Neuronal stem cell (in vitro differentiated cells): ENCODE measurements at regions not wholly inside any gene's neighbourhood (a gene's known extent, or its start where the extent isn't known, plus 50 kb on each side); places are given as distances from the start of the nearest gene placed in this dataset.

Experiments used
- DNase-seq: peaks from one replicate; pipeline ENCODE4 v3.0.0-alpha.2; 2013; ENCODE audit warnings: low spot score
- H2AFZ ChIP-seq: one replicate; pipeline ENCODE4 v1.6.1; 2013; ENCODE audit warnings: mild to moderate bottlenecking, low read length, inconsistent platforms
- H2AK5ac ChIP-seq: 2 replicates; pipeline ENCODE4 v1.6.1; 2013; ENCODE audit warnings: low read depth, mild to moderate bottlenecking, inconsistent platforms, low read length, moderate library complexity, mixed read lengths
- H2BK120ac ChIP-seq: 2 replicates; pipeline ENCODE4 v1.6.1; 2013; ENCODE audit warnings: low read depth, mild to moderate bottlenecking, inconsistent platforms, low read length, moderate library complexity, mixed read lengths
- H2BK12ac ChIP-seq: one replicate; pipeline ENCODE4 v1.6.1; 2013; ENCODE audit warnings: low read length, inconsistent platforms
- H2BK15ac ChIP-seq: 2 replicates; pipeline ENCODE4 v1.6.1; 2013; ENCODE audit warnings: mild to moderate bottlenecking, low read length, inconsistent platforms, mixed read lengths
- H2BK5ac ChIP-seq: one replicate; pipeline ENCODE4 v1.6.1; 2013; ENCODE audit warnings: inconsistent platforms, mild to moderate bottlenecking, low read length, moderate library complexity
- H3K14ac ChIP-seq: one replicate; pipeline ENCODE4 v1.6.1; 2013; ENCODE audit warnings: low read length, inconsistent platforms
- H3K18ac ChIP-seq: 2 replicates; pipeline ENCODE4 v1.6.1; 2013; ENCODE audit warnings: low read length, inconsistent platforms
- H3K23ac ChIP-seq: 2 replicates; pipeline ENCODE4 v1.6.1; 2013; ENCODE audit warnings: low read depth, mild to moderate bottlenecking, mixed read lengths, low read length, inconsistent platforms; ENCODE audit not compliant: poor library complexity
- H3K27ac ChIP-seq: replicated peaks from 3 replicates; pipeline ENCODE4 v1.5.1; 2013; ENCODE audit warnings: low read length, inconsistent platforms
- H3K27me3 ChIP-seq, 3 experiments: 2 replicates each; pipeline ENCODE4 v1.6.1; 2013; ENCODE audit warnings: low read length in 3 of 3, mild to moderate bottlenecking in 2 of 3, inconsistent platforms in 1 of 3, low read depth in 1 of 3, mixed read lengths in 1 of 3, moderate library complexity in 1 of 3; ENCODE audit not compliant: control insufficient read depth in 3 of 3, insufficient read depth in 3 of 3
- H3K36me3 ChIP-seq, 2 donors: replicated peaks in 1 of 2; 2 replicates each; pipeline ENCODE4 v1.6.1; 2013; ENCODE audit warnings: low read length in 2 of 2; ENCODE audit not compliant: control insufficient read depth in 2 of 2, insufficient read depth in 2 of 2
- H3K4ac ChIP-seq: 2 replicates; pipeline ENCODE4 v1.6.1; 2013; ENCODE audit warnings: inconsistent platforms, mild to moderate bottlenecking, low read length, moderate library complexity
- H3K4me1 ChIP-seq, 2 donors: 1 replicate in 1 of 2; 2 replicates in 1 of 2; pipeline ENCODE4 v1.6.1; 2013; ENCODE audit warnings: low read length in 2 of 2, low read depth in 1 of 2; ENCODE audit not compliant: control insufficient read depth in 2 of 2, insufficient read depth in 1 of 2
- H3K4me2 ChIP-seq: one replicate; pipeline ENCODE4 v1.6.1; 2013; ENCODE audit warnings: mild to moderate bottlenecking, low read length, inconsistent platforms; ENCODE audit not compliant: insufficient read depth, poor library complexity, severe bottlenecking
- H3K4me3 ChIP-seq, 2 donors: 2 replicates each; pipeline ENCODE4 v1.5.1; 2013; ENCODE audit warnings: low read length in 2 of 2, mild to moderate bottlenecking in 2 of 2, inconsistent platforms in 1 of 2, moderate library complexity in 1 of 2
- H3K79me1 ChIP-seq: one replicate; pipeline ENCODE4 v1.6.1; 2013; ENCODE audit warnings: low read depth, mild to moderate bottlenecking, inconsistent platforms, low read length, moderate library complexity
- H3K9ac ChIP-seq: one replicate; pipeline ENCODE4 v1.6.1; 2013; ENCODE audit warnings: mild to moderate bottlenecking, low read depth, low read length, inconsistent platforms; ENCODE audit not compliant: poor library complexity
- H3K9me3 ChIP-seq, 2 donors: replicated peaks in 1 of 2; 2 replicates each; pipeline versions ENCODE3 to v1.6.1; 2013; ENCODE audit warnings: low read length in 2 of 2, mild to moderate bottlenecking in 2 of 2, inconsistent platforms in 1 of 2, low read depth in 1 of 2, mixed read lengths in 1 of 2, moderate library complexity in 1 of 2; ENCODE audit not compliant: control insufficient read depth in 2 of 2, insufficient read depth in 1 of 2
- H4K8ac ChIP-seq: one replicate; pipeline ENCODE4 v1.6.1; 2013; ENCODE audit warnings: low read depth, mild to moderate bottlenecking, inconsistent platforms, low read length, moderate library complexity
- H4K91ac ChIP-seq: one replicate; pipeline ENCODE4 v1.6.1; 2013; ENCODE audit warnings: low read length, low read depth, mild to moderate bottlenecking, inconsistent platforms; ENCODE audit not compliant: poor library complexity
- WGBS, 2 donors: extraction: QIAGEN DNeasy Blood & Tissue Kit; methylation state at CpG; one replicate each; pipeline ENCODE4 v1.1.7; 2013; ENCODE audit warnings: missing lambda C conversion rate in 2 of 2, mixed read lengths in 1 of 2; ENCODE audit not compliant: insufficient read length in 2 of 2, insufficient replicate concordance in 1 of 2; ENCODE audit errors: extremely low coverage in 2 of 2; 5-methylcytosine and 5-hydroxymethylcytosine counted together

- WGBS, 2 donors: no CpG with 5 or more reads among the region's 4 CpGs
- H2BK15ac ChIP-seq: no peak overlapping the region
- DNase-seq: no peak
- H2BK12ac ChIP-seq: no peak overlapping the region
- no peak overlapping the region for H2AK5ac ChIP-seq
- no peak overlapping the region for H4K8ac ChIP-seq
- no peak overlapping the region for H3K14ac ChIP-seq
- no peak overlapping the region for H4K91ac ChIP-seq
- H3K4me1 ChIP-seq: no peaks in the 10 kb centered on the region
- peaks cover 0 to 18% (median 0%) of the 10 kb centered on the region in 3 experiments for H3K27me3 ChIP-seq
- no peak overlapping the region for H2BK5ac ChIP-seq
- no peak overlapping the region for H2AFZ ChIP-seq
- H3K4me2 ChIP-seq: no peak overlapping the region
- H3K36me3 ChIP-seq: no peaks in the 10 kb centered on the region
- no peak overlapping the region for H3K18ac ChIP-seq
- H3K23ac ChIP-seq: no peak overlapping the region
- H3K79me1 ChIP-seq: no peaks in the 10 kb centered on the region
- H3K9me3 ChIP-seq: peaks cover 0 to 2% of the 10 kb centered on the region in 2 donors
- no peak overlapping the region for H3K27ac ChIP-seq
- H3K4me3 ChIP-seq: peak overlapping the region in 1 of 2 donors; percentile 4
- no peak overlapping the region for H2BK120ac ChIP-seq
- H3K4ac ChIP-seq: no peak overlapping the region
- no peak overlapping the region for H3K9ac ChIP-seq
Observed at GRCh38 chr2:204203704-204204103, 267.1 kb downstream of the ICOS start.

GRCh38 chr2:204205082-204205481 is 268.5 kb downstream of the ICOS start:
- WGBS, 2 donors: no CpG with 5 or more reads among the region's 6 CpGs
- H2BK120ac ChIP-seq: no peak overlapping the region
- no peak for DNase-seq

GRCh38 chr2:204205538-204205937 is 269.0 kb downstream of the ICOS start:
- Histone ChIP-seq H3K4me3 (no peak overlapping the region), H3K79me1 (no peaks in the 10 kb centered on the region), H3K4me1 (no peaks in the 10 kb centered on the region), H3K23ac (no peak overlapping the region), H3K27ac (no peak overlapping the region), H3K4ac (no peak overlapping the region), H2BK120ac (no peak overlapping the region), H4K91ac (no peak overlapping the region), H3K14ac (no peak overlapping the region), H2BK12ac (no peak overlapping the region), H2AK5ac (no peak overlapping the region), H3K4me2 (no peak overlapping the region), H2BK15ac (no peak overlapping the region), H2BK5ac (no peak overlapping the region), H2AFZ (no peak overlapping the region), H3K9me3 (peaks cover 0 to 2% of the 10 kb centered on the region in 2 donors), H3K27me3 (peaks cover 0 to 18% (median 0%) of the 10 kb centered on the region in 3 experiments), H3K9ac (no peak overlapping the region), H3K36me3 (no peaks in the 10 kb centered on the region), H4K8ac (no peak overlapping the region), H3K18ac (no peak overlapping the region)
- WGBS, 2 donors: no CpG with 5 or more reads among the region's 7 CpGs
- no peak for DNase-seq

More at GRCh38 chr2:204205082-204205481, 268.5 kb downstream of the ICOS start:
- Histone ChIP-seq H3K4ac (no peak overlapping the region), H3K4me3 (no peak overlapping the region), H3K14ac (no peak overlapping the region), H3K36me3 (no peaks in the 10 kb centered on the region), H3K4me2 (no peak overlapping the region), H2AK5ac (no peak overlapping the region), H3K79me1 (no peaks in the 10 kb centered on the region), H4K91ac (no peak overlapping the region), H3K9me3 (peaks cover 0 to 2% of the 10 kb centered on the region in 2 donors), H2BK5ac (no peak overlapping the region), H2AFZ (no peak overlapping the region), H3K23ac (no peak overlapping the region), H3K27ac (no peak overlapping the region), H4K8ac (no peak overlapping the region), H3K4me1 (no peaks in the 10 kb centered on the region), H2BK12ac (no peak overlapping the region), H3K18ac (no peak overlapping the region), H3K9ac (no peak overlapping the region), H2BK15ac (no peak overlapping the region), H3K27me3 (peaks cover 0 to 18% (median 0%) of the 10 kb centered on the region in 3 experiments)

- no peak overlapping the region for H4K91ac ChIP-seq
- no peaks in the 10 kb centered on the region for H3K79me1 ChIP-seq
- H3K36me3 ChIP-seq: no peaks in the 10 kb centered on the region
- H3K4me1 ChIP-seq: no peaks in the 10 kb centered on the region
- H3K23ac ChIP-seq: no peak overlapping the region
- no peak overlapping the region for H3K27ac ChIP-seq
- peaks cover 0 to 12% (median 0%) of the 10 kb centered on the region in 3 experiments for H3K27me3 ChIP-seq
- H2AK5ac ChIP-seq: no peak overlapping the region
- H3K4me2 ChIP-seq: no peak overlapping the region
- H4K8ac ChIP-seq: no peak overlapping the region
- H3K4ac ChIP-seq: no peak overlapping the region
- no peak overlapping the region for H3K18ac ChIP-seq
- H3K9me3 ChIP-seq: peaks cover 0 to 2% of the 10 kb centered on the region in 2 donors
- H2AFZ ChIP-seq: no peak overlapping the region
- DNase-seq: no peak
- H3K14ac ChIP-seq: no peak overlapping the region
- H2BK5ac ChIP-seq: no peak overlapping the region
- no peak overlapping the region for H2BK120ac ChIP-seq
- no peak overlapping the region for H2BK15ac ChIP-seq
- WGBS, 2 donors: no CpG with 5 or more reads among the region's 1 CpG
- H2BK12ac ChIP-seq: no peak overlapping the region
- no peak overlapping the region for H3K4me3 ChIP-seq
- H3K9ac ChIP-seq: no peak overlapping the region
Observed at GRCh38 chr2:204207866-204208265, 271.3 kb downstream of the ICOS start.
